ENCODE measurements at regions not wholly inside any gene's neighbourhood (a gene's known extent, or its start where the extent isn't known, plus 50 kb on each side); places are given as distances from the start of the nearest gene placed in this dataset.

- 97% methylated on average over 1 of the region's 1 CpG for WGBS
- Histone ChIP-seq H3K4me1 (ENCODE audit: insufficient read depth) (no peaks in the 10 kb centered on the region), H3K27ac (ENCODE audit: low read depth) (no peak overlapping the region), H3K36me3 (ENCODE audit: insufficient read depth) (no peaks in the 10 kb centered on the region), H3K4me3 (ENCODE audit: low read depth, low read length) (no peak overlapping the region)
- DNase-seq (ENCODE audit: extremely low spot score), result no peak
These were observed 129.4 kb upstream of the TLE3 start for GRCh38 chr15:70227147-70227546.

GRCh38 chr15:70226337-70226980 is 128.7 kb upstream of the TLE3 start:
- no peaks in the 10 kb centered on the region for H3K4me1 ChIP-seq (ENCODE audit: insufficient read depth)
- H3K36me3 ChIP-seq (ENCODE audit: insufficient read depth), result no peaks in the 10 kb centered on the region

GRCh38 chr15:70225416-70225815 is 127.7 kb upstream of the TLE3 start:
- Histone ChIP-seq H3K27ac (ENCODE audit: low read depth) (no peak overlapping the region), H3K4me1 (ENCODE audit: insufficient read depth) (no peaks in the 10 kb centered on the region), H3K4me3 (ENCODE audit: low read depth, low read length) (no peak overlapping the region), H3K36me3 (ENCODE audit: insufficient read depth) (no peaks in the 10 kb centered on the region)
- DNase-seq (ENCODE audit: extremely low spot score), result no peak
- WGBS, result 92% methylated on average over 9 of the region's 9 CpGs

More at GRCh38 chr15:70226337-70226980, 128.7 kb upstream of the TLE3 start:
- no peak for DNase-seq (ENCODE audit: extremely low spot score)
- Histone ChIP-seq H3K4me3 (ENCODE audit: low read depth, low read length) (no peak overlapping the region), H3K27ac (ENCODE audit: low read depth) (no peak overlapping the region)
- 92% methylated on average over 12 of the region's 12 CpGs for WGBS

GRCh38 chr15:70222606-70223005 is 124.9 kb upstream of the TLE3 start:
- 62% methylated on average over 2 of the region's 2 CpGs for WGBS
- no peak overlapping the region for H3K27ac ChIP-seq (ENCODE audit: low read depth)
- no peaks in the 10 kb centered on the region for H3K4me1 ChIP-seq (ENCODE audit: insufficient read depth)
- no peaks in the 10 kb centered on the region for H3K36me3 ChIP-seq (ENCODE audit: insufficient read depth)
- DNase-seq (ENCODE audit: extremely low spot score), result no peak
- H3K4me3 ChIP-seq (ENCODE audit: low read depth, low read length), result no peak overlapping the region

GRCh38 chr15:70220490-70221096 is 122.9 kb upstream of the TLE3 start:
- 90% methylated on average over 6 of the region's 6 CpGs for WGBS
- Histone ChIP-seq H3K4me1 (ENCODE audit: insufficient read depth) (no peaks in the 10 kb centered on the region), H3K4me3 (ENCODE audit: low read depth, low read length) (no peak overlapping the region), H3K27ac (ENCODE audit: low read depth) (no peak overlapping the region), H3K36me3 (ENCODE audit: insufficient read depth) (no peaks in the 10 kb centered on the region)
- DNase-seq (ENCODE audit: extremely low spot score), result no peak

- Histone ChIP-seq H3K4me1 (ENCODE audit: insufficient read depth) (no peaks in the 10 kb centered on the region), H3K36me3 (ENCODE audit: insufficient read depth) (no peaks in the 10 kb centered on the region), H3K4me3 (ENCODE audit: low read depth, low read length) (no peak overlapping the region), H3K27ac (ENCODE audit: low read depth) (no peak overlapping the region)
- 90% methylated on average over 6 of the region's 6 CpGs for WGBS
- no peak for DNase-seq (ENCODE audit: extremely low spot score)
These were observed 122.2 kb upstream of the TLE3 start for GRCh38 chr15:70219966-70220365.

GRCh38 chr15:70219256-70219895 is 121.7 kb upstream of the TLE3 start:
- Histone ChIP-seq H3K4me1 (ENCODE audit: insufficient read depth) (no peaks in the 10 kb centered on the region), H3K36me3 (ENCODE audit: insufficient read depth) (no peaks in the 10 kb centered on the region), H3K4me3 (ENCODE audit: low read depth, low read length) (no peak overlapping the region), H3K27ac (ENCODE audit: low read depth) (no peak overlapping the region)
- 91% methylated on average over 8 of the region's 8 CpGs for WGBS
- DNase-seq (ENCODE audit: extremely low spot score), result no peak

GRCh38 chr15:70217226-70218160 is 119.8 kb upstream of the TLE3 start:
- no peak overlapping the region for H3K4me3 ChIP-seq (ENCODE audit: low read depth, low read length)
- no peaks in the 10 kb centered on the region for H3K36me3 ChIP-seq (ENCODE audit: insufficient read depth)
- no peak overlapping the region for H3K27ac ChIP-seq (ENCODE audit: low read depth)
- DNase-seq (ENCODE audit: extremely low spot score), result no peak
- WGBS, result 92% methylated on average over 7 of the region's 7 CpGs
- H3K4me1 ChIP-seq (ENCODE audit: insufficient read depth), result no peaks in the 10 kb centered on the region

- Histone ChIP-seq H3K4me1 (ENCODE audit: insufficient read depth) (no peaks in the 10 kb centered on the region), H3K4me3 (ENCODE audit: low read depth, low read length) (no peak overlapping the region), H3K36me3 (ENCODE audit: insufficient read depth) (no peaks in the 10 kb centered on the region), H3K27ac (ENCODE audit: low read depth) (no peak overlapping the region)
- WGBS, result 98% methylated on average over 5 of the region's 5 CpGs
- DNase-seq (ENCODE audit: extremely low spot score), result no peak
These were observed 118.2 kb upstream of the TLE3 start for GRCh38 chr15:70215951-70216350.

GRCh38 chr15:70214941-70215635 is 117.4 kb upstream of the TLE3 start:
- Histone ChIP-seq H3K4me1 (ENCODE audit: insufficient read depth) (no peaks in the 10 kb centered on the region), H3K27ac (ENCODE audit: low read depth) (no peak overlapping the region), H3K36me3 (ENCODE audit: insufficient read depth) (no peaks in the 10 kb centered on the region), H3K4me3 (ENCODE audit: low read depth, low read length) (no peak overlapping the region)
- WGBS, result 96% methylated on average over 7 of the region's 7 CpGs
- no peak for DNase-seq (ENCODE audit: extremely low spot score)

GRCh38 chr15:70214276-70214675 is 116.6 kb upstream of the TLE3 start:
- 82% methylated on average over 5 of the region's 5 CpGs for WGBS
- no peaks in the 10 kb centered on the region for H3K36me3 ChIP-seq (ENCODE audit: insufficient read depth)

GRCh38 chr15:70213794-70214193 is 116.1 kb upstream of the TLE3 start:
- DNase-seq (ENCODE audit: extremely low spot score), result no peak
- 90% methylated on average over 7 of the region's 7 CpGs for WGBS
- H3K36me3 ChIP-seq (ENCODE audit: insufficient read depth), result no peaks in the 10 kb centered on the region
- H3K27ac ChIP-seq (ENCODE audit: low read depth), result no peak overlapping the region
- no peaks in the 10 kb centered on the region for H3K4me1 ChIP-seq (ENCODE audit: insufficient read depth)
- no peak overlapping the region for H3K4me3 ChIP-seq (ENCODE audit: low read depth, low read length)

More at GRCh38 chr15:70214276-70214675, 116.6 kb upstream of the TLE3 start:
- Histone ChIP-seq H3K27ac (ENCODE audit: low read depth) (no peak overlapping the region), H3K4me3 (ENCODE audit: low read depth, low read length) (no peak overlapping the region), H3K4me1 (ENCODE audit: insufficient read depth) (no peaks in the 10 kb centered on the region)
- no peak for DNase-seq (ENCODE audit: extremely low spot score)

GRCh38 chr15:70212963-70213315 is 115.2 kb upstream of the TLE3 start:
- Histone ChIP-seq H3K27ac (ENCODE audit: low read depth) (no peak overlapping the region), H3K4me3 (ENCODE audit: low read depth, low read length) (no peak overlapping the region), H3K36me3 (ENCODE audit: insufficient read depth) (no peaks in the 10 kb centered on the region), H3K4me1 (ENCODE audit: insufficient read depth) (no peaks in the 10 kb centered on the region)
- WGBS, result 74% methylated on average over 10 of the region's 10 CpGs
- no peak for DNase-seq (ENCODE audit: extremely low spot score)
